ENCODE measurements at regions not wholly inside any gene's neighbourhood (a gene's known extent, or its start where the extent isn't known, plus 50 kb on each side); places are given as distances from the start of the nearest gene placed in this dataset.

GRCh38 chr12:5251786-5252185, 180.1 kb upstream of the NTF3 start:
- TF ChIP-seq, protein P1, sequence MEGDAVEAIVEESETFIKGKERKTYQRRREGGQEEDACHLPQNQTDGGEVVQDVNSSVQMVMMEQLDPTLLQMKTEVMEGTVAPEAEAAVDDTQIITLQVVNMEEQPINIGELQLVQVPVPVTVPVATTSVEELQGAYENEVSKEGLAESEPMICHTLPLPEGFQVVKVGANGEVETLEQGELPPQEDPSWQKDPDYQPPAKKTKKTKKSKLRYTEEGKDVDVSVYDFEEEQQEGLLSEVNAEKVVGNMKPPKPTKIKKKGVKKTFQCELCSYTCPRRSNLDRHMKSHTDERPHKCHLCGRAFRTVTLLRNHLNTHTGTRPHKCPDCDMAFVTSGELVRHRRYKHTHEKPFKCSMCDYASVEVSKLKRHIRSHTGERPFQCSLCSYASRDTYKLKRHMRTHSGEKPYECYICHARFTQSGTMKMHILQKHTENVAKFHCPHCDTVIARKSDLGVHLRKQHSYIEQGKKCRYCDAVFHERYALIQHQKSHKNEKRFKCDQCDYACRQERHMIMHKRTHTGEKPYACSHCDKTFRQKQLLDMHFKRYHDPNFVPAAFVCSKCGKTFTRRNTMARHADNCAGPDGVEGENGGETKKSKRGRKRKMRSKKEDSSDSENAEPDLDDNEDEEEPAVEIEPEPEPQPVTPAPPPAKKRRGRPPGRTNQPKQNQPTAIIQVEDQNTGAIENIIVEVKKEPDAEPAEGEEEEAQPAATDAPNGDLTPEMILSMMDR (IDR thresholded peaks at IDR 0.05; ENCODE audit: insufficient read depth, low read length, severe bottlenecking): no peak
- no peak for FAIRE-seq
- DNase-seq (ENCODE audit: low read depth): no peak

DNA sequence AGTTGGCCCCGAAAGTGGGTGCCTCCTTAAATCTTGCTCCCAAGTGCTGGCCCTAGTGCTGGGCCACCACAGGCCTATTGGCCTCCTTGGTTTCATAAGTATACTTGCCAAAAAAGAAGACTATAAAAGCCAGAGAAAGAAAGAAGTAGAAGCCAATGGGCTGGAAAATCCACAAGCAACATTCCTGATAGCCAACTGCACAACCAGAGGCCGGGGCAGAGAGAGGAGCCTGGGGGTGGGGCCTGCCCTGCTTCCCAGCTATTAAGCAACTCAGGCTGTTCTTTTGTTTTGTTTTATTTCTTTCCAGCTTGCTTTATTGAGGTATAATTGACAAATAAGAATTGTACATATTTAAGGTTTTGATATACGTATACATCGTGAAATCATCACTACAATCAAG, 177.2 kb upstream of the NTF3 start:
- FAIRE-seq: no peak
- Histone ChIP-seq H3K36me3 (ENCODE audit: control insufficient read depth, insufficient read depth, low read length) (no peaks in the 10 kb centered on the region), H3K4me3 (ENCODE audit: low read depth, low read length) (no peak overlapping the region), H3K27me3 (ENCODE audit: control insufficient read depth, insufficient read depth, low read length) (no peaks in the 10 kb centered on the region)
- DNase-seq (ENCODE audit: low read depth): no peak
- TF ChIP-seq, protein P1 (IDR thresholded peaks at IDR 0.05; ENCODE audit: insufficient read depth, low read length, severe bottlenecking): no peak

More at GRCh38 chr12:5251786-5252185, 180.1 kb upstream of the NTF3 start:
- H3K4me3 ChIP-seq (ENCODE audit: low read depth, low read length): no peak overlapping the region
- H3K36me3 ChIP-seq (ENCODE audit: control insufficient read depth, insufficient read depth, low read length): no peaks in the 10 kb centered on the region
- no peaks in the 10 kb centered on the region for H3K27me3 ChIP-seq (ENCODE audit: control insufficient read depth, insufficient read depth, low read length)

- TF ChIP-seq, protein P1 (IDR thresholded peaks at IDR 0.05; ENCODE audit: insufficient read depth, low read length, severe bottlenecking): no peak
- no peaks in the 10 kb centered on the region for H3K36me3 ChIP-seq (ENCODE audit: control insufficient read depth, insufficient read depth, low read length)
- H3K4me3 ChIP-seq (ENCODE audit: low read depth, low read length): no peak overlapping the region
- DNase-seq (ENCODE audit: low read depth) (no peak), FAIRE-seq (no peak)
- no peaks in the 10 kb centered on the region for H3K27me3 ChIP-seq (ENCODE audit: control insufficient read depth, insufficient read depth, low read length)
Measured at GRCh38 chr12:5257763-5258495, 174.0 kb upstream of the NTF3 start.

DNA sequence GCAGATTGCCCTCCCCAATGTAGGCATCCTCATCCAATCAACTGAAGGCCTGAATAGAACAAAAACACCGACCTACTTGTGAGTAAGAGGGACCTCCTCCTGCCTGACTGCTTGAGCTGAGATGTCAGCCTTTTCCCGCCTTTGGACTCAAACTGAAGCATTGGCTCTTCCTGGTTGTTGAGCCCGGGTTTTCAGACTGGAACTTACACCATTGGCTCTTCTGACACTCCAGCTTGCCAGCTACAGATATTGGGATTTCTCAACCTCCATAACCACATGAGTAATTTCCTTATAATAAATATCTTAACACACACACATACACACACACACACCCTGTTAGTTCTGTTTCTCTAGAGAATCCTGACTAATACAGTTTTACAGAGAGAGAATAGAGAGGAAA, 173.4 kb upstream of the NTF3 start:
- Histone ChIP-seq H3K36me3 (ENCODE audit: control insufficient read depth, insufficient read depth, low read length) (no peaks in the 10 kb centered on the region), H3K4me3 (ENCODE audit: low read depth, low read length) (no peak overlapping the region), H3K27me3 (ENCODE audit: control insufficient read depth, insufficient read depth, low read length) (no peaks in the 10 kb centered on the region)
- DNase-seq (ENCODE audit: low read depth) (peak; percentile 82), FAIRE-seq (no peak)
- TF ChIP-seq, protein P1 (IDR thresholded peaks at IDR 0.05; ENCODE audit: insufficient read depth, low read length, severe bottlenecking): no peak

DNA sequence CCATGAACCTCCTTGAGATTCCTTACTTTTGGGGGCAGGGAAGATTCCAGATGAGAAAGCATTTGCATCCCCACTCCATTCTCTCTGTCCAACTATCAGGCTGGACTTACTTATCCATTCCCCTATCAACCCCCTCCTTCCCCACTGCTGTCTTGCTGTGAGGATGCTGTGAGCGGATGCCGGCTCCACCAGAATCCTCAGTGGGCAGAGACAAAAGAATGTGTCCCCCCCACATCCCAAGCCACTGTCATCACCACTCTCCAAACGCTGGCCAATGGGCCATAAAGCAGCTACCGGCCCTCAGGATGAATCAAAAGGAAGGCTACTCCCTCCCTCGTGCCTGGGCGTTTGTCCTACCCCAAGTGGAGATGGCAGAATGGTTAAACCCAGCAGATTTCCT, 173.0 kb upstream of the NTF3 start:
- DNase-seq (ENCODE audit: low read depth) (no peak), FAIRE-seq (no peak)
- Histone ChIP-seq H3K36me3 (ENCODE audit: control insufficient read depth, insufficient read depth, low read length) (no peaks in the 10 kb centered on the region), H3K4me3 (ENCODE audit: low read depth, low read length) (no peak overlapping the region), H3K27me3 (ENCODE audit: control insufficient read depth, insufficient read depth, low read length) (no peaks in the 10 kb centered on the region)
- TF ChIP-seq, protein P1 (IDR thresholded peaks at IDR 0.05; ENCODE audit: insufficient read depth, low read length, severe bottlenecking): no peak

- Histone ChIP-seq H3K27me3 (ENCODE audit: control insufficient read depth, insufficient read depth, low read length) (no peaks in the 10 kb centered on the region), H3K36me3 (ENCODE audit: control insufficient read depth, insufficient read depth, low read length) (no peaks in the 10 kb centered on the region), H3K4me3 (ENCODE audit: low read depth, low read length) (no peak overlapping the region)
- DNase-seq (ENCODE audit: low read depth) (no peak), FAIRE-seq (no peak)
- TF ChIP-seq, protein P1 (IDR thresholded peaks at IDR 0.05; ENCODE audit: insufficient read depth, low read length, severe bottlenecking): no peak
Measured at GRCh38 chr12:5259523-5259922, 172.4 kb upstream of the NTF3 start.
